DOHH2 (cell line): ENCODE measurements at regions not wholly inside any gene's neighbourhood (a gene's known extent, or its start where the extent isn't known, plus 50 kb on each side); places are given as distances from the start of the nearest gene placed in this dataset.

Source experiments
- H3F3A ChIP-seq: fragments of 200-600 bp; sonication (generic), shearing (Covaris generic); 2 replicates; pipeline ENCODE4 v1.6.0; 2016; ENCODE audit warnings: antibody characterized with exemption, mild to moderate bottlenecking; ENCODE audit not compliant: control insufficient read depth, insufficient read depth
- H3K27ac ChIP-seq: fragments of 200-600 bp; sonication (generic); 2 replicates; pipeline ENCODE4 v1.5.1; 2014; ENCODE audit warnings: low read depth, mild to moderate bottlenecking, low read length, moderate library complexity
- H3K27me3 ChIP-seq: fragments of 200-600 bp; sonication (generic); 2 replicates; pipeline ENCODE4 v1.6.1; 2014; ENCODE audit warnings: mild to moderate bottlenecking, low read length, mixed read lengths; ENCODE audit not compliant: control insufficient read depth
- H3K36me3 ChIP-seq: fragments of 200-600 bp; sonication (generic); 2 replicates; pipeline ENCODE4 v1.6.1; 2014; ENCODE audit warnings: mild to moderate bottlenecking, low read length, moderate library complexity, mixed read lengths; ENCODE audit not compliant: control insufficient read depth
- H3K4me1 ChIP-seq: fragments of 200-600 bp; sonication (generic); 2 replicates; pipeline ENCODE4 v1.6.1; 2014; ENCODE audit warnings: mild to moderate bottlenecking, low read length, mixed read lengths; ENCODE audit not compliant: control insufficient read depth
- H3K4me2 ChIP-seq: fragments of 200-600 bp; sonication (generic); 2 replicates; pipeline ENCODE4 v1.6.0; 2014; ENCODE audit warnings: mild to moderate bottlenecking, low read length, moderate library complexity
- H3K4me3 ChIP-seq: fragments of 200-600 bp; sonication (generic); 2 replicates; pipeline ENCODE4 v1.5.1; 2014; ENCODE audit warnings: mild to moderate bottlenecking, low read length, mixed read lengths
- H3K79me2 ChIP-seq: fragments of 200-600 bp; sonication (generic); 2 replicates; pipeline ENCODE4 v1.6.1; 2014; ENCODE audit warnings: mild to moderate bottlenecking, low read length, mixed read lengths; ENCODE audit not compliant: control insufficient read depth
- H3K9me2 ChIP-seq: fragments of 200-600 bp; sonication (generic); replicated peaks from 2 replicates; pipeline ENCODE4 v1.6.1; 2014; ENCODE audit warnings: mild to moderate bottlenecking, low read length, mixed read lengths; ENCODE audit not compliant: control insufficient read depth
- H3K9me3 ChIP-seq: fragments of 200-600 bp; sonication (generic); 2 replicates; pipeline ENCODE4 v1.6.1; 2014; ENCODE audit warnings: antibody characterized with exemption, low read length, mixed read lengths; ENCODE audit not compliant: control insufficient read depth, insufficient read depth
- H4K20me1 ChIP-seq: fragments of 200-600 bp; sonication (generic); 2 replicates; pipeline ENCODE4 v1.6.0; 2014; ENCODE audit warnings: low read depth, mild to moderate bottlenecking, antibody characterized with exemption, low read length, moderate library complexity; ENCODE audit not compliant: control insufficient read depth, insufficient read depth
- EZH2phosphoT487 ChIP-seq: fragments of 200-600 bp; sonication (generic); IDR thresholded peaks from 2 replicates; pipeline ENCODE4 v1.6.1; 2017; ENCODE audit warnings: borderline replicate concordance, mild to moderate bottlenecking, antibody characterized with exemption, low read length, moderate library complexity, mixed read lengths
- TF ChIP-seq, protein P1 (sequence below): fragments of 200-600 bp; sonication (generic); IDR thresholded peaks from one replicate; pipeline ENCODE4 v1.5.1; 2014; ENCODE audit warnings: antibody characterized with exemption, mild to moderate bottlenecking, low read depth, low read length; ENCODE audit not compliant: poor library complexity, severe bottlenecking

DNA sequence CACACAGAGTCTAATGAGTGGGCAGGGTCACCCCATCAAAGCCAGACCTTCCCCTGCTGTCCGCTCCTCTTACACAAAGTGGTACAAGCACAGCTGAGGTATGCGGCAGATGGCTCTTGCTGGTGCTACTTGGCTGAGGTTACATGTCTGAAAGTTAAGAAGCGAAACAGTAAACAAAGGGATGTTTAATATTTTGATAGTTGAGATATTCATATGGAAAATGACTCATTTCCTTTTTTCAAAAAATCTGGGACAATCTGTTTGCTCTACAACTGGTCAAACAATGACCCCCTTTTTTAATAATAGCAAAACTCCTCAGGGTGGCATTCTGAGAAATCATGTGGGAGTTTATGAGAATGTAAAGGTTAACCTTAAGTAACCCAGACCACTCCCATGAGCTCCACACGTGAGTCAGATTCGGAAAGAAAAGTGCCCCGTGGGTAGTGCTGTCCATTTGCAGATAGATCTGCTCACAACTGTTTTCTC is 245.3 kb downstream of the TBXT start:
- H3K27me3 ChIP-seq, result no peaks in the 10 kb centered on the region; the same call in 1 of the 2 replicates
- no peaks in the 10 kb centered on the region for H3K9me2 ChIP-seq
- H3K79me2 ChIP-seq, result no peaks in the 10 kb centered on the region
- no peak overlapping the region for H3K4me3 ChIP-seq
- no peaks in the 10 kb centered on the region for H4K20me1 ChIP-seq
- no peak for TF ChIP-seq EZH2phosphoT487
- TF ChIP-seq, protein P1, sequence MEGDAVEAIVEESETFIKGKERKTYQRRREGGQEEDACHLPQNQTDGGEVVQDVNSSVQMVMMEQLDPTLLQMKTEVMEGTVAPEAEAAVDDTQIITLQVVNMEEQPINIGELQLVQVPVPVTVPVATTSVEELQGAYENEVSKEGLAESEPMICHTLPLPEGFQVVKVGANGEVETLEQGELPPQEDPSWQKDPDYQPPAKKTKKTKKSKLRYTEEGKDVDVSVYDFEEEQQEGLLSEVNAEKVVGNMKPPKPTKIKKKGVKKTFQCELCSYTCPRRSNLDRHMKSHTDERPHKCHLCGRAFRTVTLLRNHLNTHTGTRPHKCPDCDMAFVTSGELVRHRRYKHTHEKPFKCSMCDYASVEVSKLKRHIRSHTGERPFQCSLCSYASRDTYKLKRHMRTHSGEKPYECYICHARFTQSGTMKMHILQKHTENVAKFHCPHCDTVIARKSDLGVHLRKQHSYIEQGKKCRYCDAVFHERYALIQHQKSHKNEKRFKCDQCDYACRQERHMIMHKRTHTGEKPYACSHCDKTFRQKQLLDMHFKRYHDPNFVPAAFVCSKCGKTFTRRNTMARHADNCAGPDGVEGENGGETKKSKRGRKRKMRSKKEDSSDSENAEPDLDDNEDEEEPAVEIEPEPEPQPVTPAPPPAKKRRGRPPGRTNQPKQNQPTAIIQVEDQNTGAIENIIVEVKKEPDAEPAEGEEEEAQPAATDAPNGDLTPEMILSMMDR, result no peak
- no peaks in the 10 kb centered on the region for H3K4me1 ChIP-seq
- no peaks in the 10 kb centered on the region for H3K9me3 ChIP-seq
- H3K4me2 ChIP-seq, result no peak overlapping the region
- no peak overlapping the region for H3K27ac ChIP-seq
- no peaks in the 10 kb centered on the region for H3F3A ChIP-seq
- no peaks in the 10 kb centered on the region for H3K36me3 ChIP-seq

DNA sequence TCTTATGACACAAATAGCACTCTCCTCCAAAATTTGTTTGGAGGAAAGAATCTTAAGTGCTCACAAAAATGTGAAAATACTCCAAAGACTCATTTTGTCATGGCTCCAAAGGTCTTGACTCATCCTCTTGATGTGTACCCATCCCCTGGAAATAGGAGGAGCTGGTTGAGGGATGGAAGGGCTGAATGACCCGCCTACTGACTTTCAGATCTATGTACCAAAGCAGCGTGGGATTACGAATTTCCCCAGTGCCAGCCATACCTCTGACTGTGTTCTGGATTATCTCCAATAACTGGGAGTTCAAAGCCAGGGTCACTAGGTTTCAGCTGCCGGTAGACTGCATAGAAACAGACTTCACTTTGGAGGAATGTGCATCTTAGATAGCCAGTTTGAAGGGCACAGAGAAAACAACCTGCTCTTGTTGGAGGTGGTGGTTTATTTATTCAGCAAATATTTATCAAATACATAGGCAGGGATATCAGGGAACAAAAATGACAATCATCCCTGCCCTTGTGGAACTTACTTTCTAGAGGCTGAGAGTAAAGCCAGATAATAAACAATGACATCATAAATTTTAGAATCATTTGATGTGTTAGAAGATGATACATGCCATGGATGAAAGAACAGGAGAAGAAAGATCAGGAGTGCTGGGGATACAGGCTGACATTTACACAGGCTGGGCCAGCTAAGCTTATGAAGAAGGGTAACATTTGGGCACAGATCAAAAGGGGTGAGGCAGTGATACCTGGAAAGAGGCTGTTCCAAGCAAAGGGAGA is 246.6 kb downstream of the TBXT start:
- no peaks in the 10 kb centered on the region for H3K36me3 ChIP-seq
- H3F3A ChIP-seq, result no peaks in the 10 kb centered on the region
- H3K79me2 ChIP-seq, result no peaks in the 10 kb centered on the region
- no peaks in the 10 kb centered on the region for H3K9me2 ChIP-seq
- TF ChIP-seq EZH2phosphoT487, result no peak
- TF ChIP-seq, protein P1, result no peak
- no peak overlapping the region for H3K4me3 ChIP-seq
- no peak overlapping the region for H3K4me2 ChIP-seq
- H3K4me1 ChIP-seq, result no peaks in the 10 kb centered on the region
- H3K9me3 ChIP-seq, result no peaks in the 10 kb centered on the region
- H4K20me1 ChIP-seq, result no peaks in the 10 kb centered on the region
- H3K27me3 ChIP-seq, result no peaks in the 10 kb centered on the region; the same call in 1 of the 2 replicates
- no peak overlapping the region for H3K27ac ChIP-seq

DNA sequence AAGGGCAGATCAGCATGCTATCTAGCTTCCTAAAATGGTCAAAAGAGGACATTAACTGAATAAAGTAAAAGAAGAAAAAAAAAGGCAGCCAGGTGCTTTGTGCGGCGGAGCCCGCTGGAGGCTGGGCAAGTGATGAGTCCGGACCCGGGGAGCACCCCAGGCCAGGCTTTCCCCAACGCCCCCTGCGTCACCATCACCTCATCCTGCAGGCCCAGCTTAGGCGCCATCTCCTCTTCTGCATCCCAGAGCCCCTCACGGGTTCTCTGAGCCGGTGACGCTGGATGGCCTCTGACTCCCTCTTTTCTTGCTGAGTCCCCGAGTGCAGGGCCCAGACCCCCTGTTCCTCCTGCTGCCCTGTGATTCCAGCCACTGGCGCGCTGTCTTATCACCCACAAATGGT is 250.1 kb downstream of the TBXT start:
- Histone ChIP-seq H3K4me3 (no peak overlapping the region), H3F3A (no peaks in the 10 kb centered on the region), H3K36me3 (no peaks in the 10 kb centered on the region), H3K79me2 (no peaks in the 10 kb centered on the region), H3K9me2 (no peaks in the 10 kb centered on the region), H3K27me3 (no peaks in the 10 kb centered on the region), H3K4me1 (no peaks in the 10 kb centered on the region), H3K9me3 (no peaks in the 10 kb centered on the region), H3K4me2 (no peak overlapping the region), H3K27ac (no peak overlapping the region), H4K20me1 (no peaks in the 10 kb centered on the region)
- TF ChIP-seq EZH2phosphoT487, result no peak
- TF ChIP-seq, protein P1, result no peak
